CD14-positive monocyte (primary cell): ENCODE measurements at regions not wholly inside any gene's neighbourhood (a gene's known extent, or its start where the extent isn't known, plus 50 kb on each side); places are given as distances from the start of the nearest gene placed in this dataset.

Source experiments
- DNase-seq, 3 donors: peaks; one replicate each; pipeline ENCODE4 v3.0.0-alpha.2; 2011 to 2022
- H2AFZ ChIP-seq: 2 replicates; pipeline ENCODE4 v1.6.0; 2012; ENCODE audit warnings: mild to moderate bottlenecking, low read depth, low read length, inconsistent platforms; ENCODE audit not compliant: insufficient read depth, poor library complexity, severe bottlenecking
- H3K27ac ChIP-seq, 2 donors: 1 replicate in 1 of 2; 2 replicates in 1 of 2; pipeline ENCODE4 v1.5.1; 2012 to 2013; ENCODE audit warnings: low read length in 2 of 2, control low read depth in 1 of 2, inconsistent platforms in 1 of 2, low read depth in 1 of 2, mild to moderate bottlenecking in 1 of 2
- H3K27me3 ChIP-seq, 2 donors: one replicate each; pipeline versions ENCODE4 v1.6.0 to v1.6.1; 2011 to 2013; ENCODE audit warnings: low read length in 2 of 2; ENCODE audit not compliant: control insufficient read depth in 2 of 2, insufficient read depth in 2 of 2
- H3K36me3 ChIP-seq, 2 donors: replicated peaks in 1 of 2; 1 replicate in 1 of 2; 2 replicates in 1 of 2; pipeline versions ENCODE4 v1.5.1 to v1.6.1; 2012 to 2013; ENCODE audit warnings: low read length in 2 of 2, control low read depth in 1 of 2, inconsistent platforms in 1 of 2, mild to moderate bottlenecking in 1 of 2; ENCODE audit not compliant: insufficient read depth in 2 of 2, control insufficient read depth in 1 of 2
- H3K4me1 ChIP-seq, 2 donors: 1 replicate in 1 of 2; 2 replicates in 1 of 2; pipeline versions ENCODE4 v1.5.1 to v1.6.1; 2012 to 2013; ENCODE audit warnings: low read length in 2 of 2, control low read depth in 1 of 2, inconsistent platforms in 1 of 2, mild to moderate bottlenecking in 1 of 2, moderate library complexity in 1 of 2; ENCODE audit not compliant: insufficient read depth in 2 of 2, control insufficient read depth in 1 of 2
- H3K4me2 ChIP-seq: replicated peaks from 2 replicates; pipeline ENCODE3; 2012; ENCODE audit warnings: low read length, moderate library complexity, mild to moderate bottlenecking; ENCODE audit not compliant: poor library complexity, severe bottlenecking; ENCODE audit errors: extremely low read depth
- H3K4me3 ChIP-seq, 3 experiments: fragments of 200-600 bp in 1 of 3; sonication (generic) in 1 of 3; replicated peaks in 1 of 3; 1 replicate in 2 of 3; 2 replicates in 1 of 3; pipeline ENCODE4 v1.5.1; 2011 to 2013; ENCODE audit warnings: low read length in 3 of 3, mild to moderate bottlenecking in 3 of 3, control low read depth in 2 of 3, low read depth in 2 of 3, inconsistent platforms in 1 of 3, moderate library complexity in 1 of 3
- H3K79me2 ChIP-seq: 2 replicates; pipeline ENCODE4 v1.6.0; 2012; ENCODE audit warnings: mild to moderate bottlenecking, control low read depth, inconsistent platforms, low read length, moderate library complexity; ENCODE audit not compliant: insufficient read depth
- H3K9ac ChIP-seq: 2 replicates; pipeline ENCODE4 v1.6.0; 2017; ENCODE audit warnings: low read length, mild to moderate bottlenecking; ENCODE audit not compliant: insufficient read depth, poor library complexity, severe bottlenecking
- H3K9me3 ChIP-seq, 2 donors: replicated peaks in 1 of 2; 1 replicate in 1 of 2; 2 replicates in 1 of 2; pipeline versions ENCODE4 v1.5.1 to v1.6.1; 2012 to 2013; ENCODE audit warnings: low read length in 2 of 2, control low read depth in 1 of 2; ENCODE audit not compliant: control insufficient read depth in 1 of 2, insufficient read depth in 1 of 2
- H4K20me1 ChIP-seq: 2 replicates; pipeline ENCODE4 v1.6.0; 2012; ENCODE audit warnings: mild to moderate bottlenecking, low read length, control low read depth, moderate library complexity; ENCODE audit not compliant: insufficient read depth
- H3K27ac Mint-ChIP-seq, 7 donors: one replicate each; pipeline ENCODE4 v1.8.0; 2020; ENCODE audit warnings: mild to moderate bottlenecking in 7 of 7, mixed read lengths in 7 of 7, moderate library complexity in 6 of 7, inconsistent platforms in 2 of 7
- H3K27me3 Mint-ChIP-seq, 3 donors: one replicate each; pipeline ENCODE4 v1.8.0; 2021 to 2022; ENCODE audit warnings: low read depth in 3 of 3, mild to moderate bottlenecking in 3 of 3, mixed read lengths in 3 of 3, moderate library complexity in 3 of 3, inconsistent platforms in 1 of 3
- H3K36me3 Mint-ChIP-seq, 2 donors: one replicate each; pipeline ENCODE4 v1.8.0; 2020; ENCODE audit warnings: mixed read lengths in 2 of 2, inconsistent platforms in 1 of 2, mild to moderate bottlenecking in 1 of 2
- H3K4me1 Mint-ChIP-seq: one replicate; pipeline ENCODE4 v1.8.0; 2020; ENCODE audit warnings: mild to moderate bottlenecking, mixed read lengths
- H3K4me3 Mint-ChIP-seq, 2 donors: one replicate each; pipeline ENCODE4 v1.8.0; 2020; ENCODE audit warnings: mild to moderate bottlenecking in 2 of 2, mixed read lengths in 2 of 2, moderate library complexity in 1 of 2
- H3K9me3 Mint-ChIP-seq, 7 donors: one replicate each; pipeline ENCODE4 v1.8.0; 2020 to 2022; ENCODE audit warnings: mixed read lengths in 7 of 7, mild to moderate bottlenecking in 6 of 7, moderate library complexity in 6 of 7, inconsistent platforms in 2 of 7
- CTCF ChIP-seq: fragments of 200-600 bp; IDR thresholded peaks from one replicate; pipeline ENCODE4 v1.8.0; 2022; ENCODE audit warnings: antibody characterized with exemption, mild to moderate bottlenecking
- WGBS: methylation state at CpG from one replicate; pipeline ENCODE4 v1.1.5; 2013; ENCODE audit warnings: missing lambda C conversion rate; ENCODE audit not compliant: insufficient coverage; 5-methylcytosine and 5-hydroxymethylcytosine counted together
- intact Hi-C, 2 donors: fragments of 100-400 bp; cut with micrococcal nuclease; formaldehyde crosslinking; loops; one replicate each; pipeline versions ENCODE4 v1.15.0 to v1.15.1; 2023

- no peak for TF ChIP-seq CTCF
- peaks cover 0 to 2% (median 2%) of the 10 kb centered on the region in 3 donors for H3K27me3 Mint-ChIP-seq
- Histone ChIP-seq H3K4me2 (no peak overlapping the region), H2AFZ (no peak overlapping the region), H3K27me3 (no peaks in the 10 kb centered on the region), H3K9me3 (no peaks in the 10 kb centered on the region), H3K9ac (no peak overlapping the region), H3K36me3 (no peaks in the 10 kb centered on the region), H3K27ac (no peak overlapping the region), H3K4me3 (no peak overlapping the region), H3K4me1 (no peaks in the 10 kb centered on the region), H4K20me1 (no peaks in the 10 kb centered on the region), H3K79me2 (no peaks in the 10 kb centered on the region)
- no peak for DNase-seq
- H3K36me3 Mint-ChIP-seq: no peaks in the 10 kb centered on the region
- 100% methylated on average over 3 of the region's 4 CpGs for WGBS
- no peak overlapping the region for H3K27ac Mint-ChIP-seq
- no peak overlapping the region for H3K4me3 Mint-ChIP-seq
- H3K4me1 Mint-ChIP-seq: peaks cover 3% of the 10 kb centered on the region
- intact Hi-C loops: no loop called here
- H3K9me3 Mint-ChIP-seq: no peaks in the 10 kb centered on the region
These were observed 111.2 kb downstream of the CAPZA3 start for GRCh38 chr12:18849080-18849479.

DNA sequence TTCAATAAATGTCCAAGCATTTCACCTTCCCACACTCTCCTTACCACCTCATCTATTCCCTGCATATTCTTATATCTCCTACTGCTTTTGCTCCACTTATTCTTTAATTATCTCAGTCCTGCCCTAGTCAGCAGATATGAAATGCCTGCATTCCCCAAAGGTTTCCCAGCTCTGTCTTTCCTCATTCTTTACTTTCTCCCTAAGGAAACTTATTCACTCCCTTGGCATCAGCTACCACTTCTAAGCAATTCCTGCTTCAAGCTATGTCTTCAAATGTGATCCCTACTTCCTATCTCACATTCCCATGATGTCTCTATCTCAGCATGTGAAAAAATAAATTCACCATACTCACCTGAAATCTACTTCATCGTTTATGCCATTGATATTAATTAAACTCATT lies 111.8 kb downstream of the CAPZA3 start:
- peaks cover 3% of the 10 kb centered on the region for H3K4me1 Mint-ChIP-seq
- no peak for DNase-seq
- peaks cover 0 to 2% (median 2%) of the 10 kb centered on the region in 3 donors for H3K27me3 Mint-ChIP-seq
- H3K27me3 ChIP-seq: no peaks in the 10 kb centered on the region
- H3K4me1 ChIP-seq: no peaks in the 10 kb centered on the region
- 100% methylated on average over 1 of the region's 1 CpG for WGBS
- H3K36me3 ChIP-seq: no peaks in the 10 kb centered on the region
- H3K9me3 Mint-ChIP-seq: no peaks in the 10 kb centered on the region
- H3K9me3 ChIP-seq: no peaks in the 10 kb centered on the region
- TF ChIP-seq CTCF: no peak
- no peaks in the 10 kb centered on the region for H3K36me3 Mint-ChIP-seq
- H3K4me2 ChIP-seq: no peak overlapping the region
- no peak overlapping the region for H3K4me3 Mint-ChIP-seq
- H4K20me1 ChIP-seq: no peaks in the 10 kb centered on the region
- no peak overlapping the region for H3K4me3 ChIP-seq
- H2AFZ ChIP-seq: no peak overlapping the region
- no peaks in the 10 kb centered on the region for H3K79me2 ChIP-seq
- H3K27ac Mint-ChIP-seq: no peak overlapping the region
- no peak overlapping the region for H3K9ac ChIP-seq
- intact Hi-C loops: no loop called here
- H3K27ac ChIP-seq: no peak overlapping the region
